ENCODE measurements at regions not wholly inside any gene's neighbourhood (a gene's known extent, or its start where the extent isn't known, plus 50 kb on each side); places are given as distances from the start of the nearest gene placed in this dataset.
"Not testable (repeated sequence)": the region's sequence is repeated elsewhere in the genome, so short reads cannot be mapped to it uniquely, and the experiment has no call there.

- TF ChIP-seq CTCF (IDR thresholded peaks at IDR 0.05; ENCODE audit: control extremely low read depth, extremely low read depth, low read depth, missing control alignments) = no peak
- DNase-seq (ENCODE audit: extremely low spot score) = no peak
- ChIA-PET POLR2A (no interaction called here), CTCF (no interaction called here)
Observed at GRCh38 chr6:147693181-147693580, 184.7 kb downstream of the SAMD5 start.

- POLR2A ChIA-PET; CTCF ChIA-PET; DNase-seq (ENCODE audit: extremely low spot score): not testable (repeated sequence)
Observed at GRCh38 chr6:147694556-147694955, 186.1 kb downstream of the SAMD5 start.

GRCh38 chr6:147695819-147696218, 187.3 kb downstream of the SAMD5 start:
- ChIA-PET POLR2A (no interaction called here), CTCF (no interaction called here)
- no peak for DNase-seq (ENCODE audit: extremely low spot score)
- TF ChIP-seq CTCF (IDR thresholded peaks at IDR 0.05; ENCODE audit: control extremely low read depth, extremely low read depth, low read depth, missing control alignments) = no peak

GRCh38 chr6:147699140-147699539, 190.7 kb downstream of the SAMD5 start:
- no peak for TF ChIP-seq CTCF (IDR thresholded peaks at IDR 0.05; ENCODE audit: control extremely low read depth, extremely low read depth, low read depth, missing control alignments)
- DNase-seq (ENCODE audit: extremely low spot score) = no peak
- ChIA-PET CTCF (no interaction called here), POLR2A (no interaction called here)

GRCh38 chr6:147699637-147700036, 191.1 kb downstream of the SAMD5 start:
- POLR2A ChIA-PET = no interaction called here
- DNase-seq (ENCODE audit: extremely low spot score) = no peak

GRCh38 chr6:147700436-147701209, 192.1 kb downstream of the SAMD5 start:
- CTCF ChIA-PET = interaction anchor here (0.9 kb wide), 1 partner anchor 16 kb away, joined by 3 read pairs; no protein-coding TSS in a partner anchor
- no peak for TF ChIP-seq CTCF (IDR thresholded peaks at IDR 0.05; ENCODE audit: control extremely low read depth, extremely low read depth, low read depth, missing control alignments)
- POLR2A ChIA-PET = no interaction called here
- DNase-seq (ENCODE audit: extremely low spot score) = no peak

More at GRCh38 chr6:147699637-147700036, 191.1 kb downstream of the SAMD5 start:
- CTCF ChIA-PET = no interaction called here
- no peak for TF ChIP-seq CTCF (IDR thresholded peaks at IDR 0.05; ENCODE audit: control extremely low read depth, extremely low read depth, low read depth, missing control alignments)

GRCh38 chr6:147704691-147705090, 196.2 kb downstream of the SAMD5 start:
- ChIA-PET CTCF (no interaction called here), POLR2A (no interaction called here)
- no peak for TF ChIP-seq CTCF (IDR thresholded peaks at IDR 0.05; ENCODE audit: control extremely low read depth, extremely low read depth, low read depth, missing control alignments)
- DNase-seq (ENCODE audit: extremely low spot score) = no peak

All from GM10248 (cell line).